H9 (cell line): ENCODE measurements at regions not wholly inside any gene's neighbourhood (a gene's known extent, or its start where the extent isn't known, plus 50 kb on each side); places are given as distances from the start of the nearest gene placed in this dataset.

Experiments used
- DNase-seq: peaks from one replicate; pipeline ENCODE4 v3.0.0-alpha.2; 2017
- H2AFZ ChIP-seq: one replicate; pipeline ENCODE4 v1.6.1; 2013; ENCODE audit warnings: mild to moderate bottlenecking, low read length, control low read depth, moderate library complexity
- H2AK5ac ChIP-seq: 2 replicates; pipeline ENCODE4 v1.6.1; 2013; ENCODE audit warnings: low read length, control low read depth, mixed read lengths; ENCODE audit not compliant: insufficient read length
- H2BK120ac ChIP-seq: one replicate; pipeline ENCODE4 v1.6.1; 2013; ENCODE audit warnings: low read depth, mild to moderate bottlenecking, low read length, control low read depth, inconsistent platforms; ENCODE audit not compliant: poor library complexity, severe bottlenecking
- H2BK12ac ChIP-seq: 2 replicates; pipeline ENCODE4 v1.6.1; 2013; ENCODE audit warnings: low read length, control low read depth, mixed read lengths, low read depth; ENCODE audit not compliant: insufficient read length
- H2BK15ac ChIP-seq: 2 replicates; pipeline ENCODE4 v1.6.1; 2013; ENCODE audit warnings: low read depth, low read length, control low read depth
- H2BK20ac ChIP-seq: one replicate; pipeline ENCODE4 v1.6.1; 2013; ENCODE audit warnings: low read depth, mild to moderate bottlenecking, low read length, control low read depth, inconsistent platforms; ENCODE audit not compliant: poor library complexity, severe bottlenecking
- H2BK5ac ChIP-seq: 2 replicates; pipeline ENCODE4 v1.6.1; 2013; ENCODE audit warnings: low read length, control low read depth, mixed read lengths; ENCODE audit not compliant: insufficient read length
- H3K14ac ChIP-seq: 2 replicates; pipeline ENCODE4 v1.6.1; 2013; ENCODE audit warnings: low read length, control low read depth; ENCODE audit not compliant: insufficient read depth
- H3K18ac ChIP-seq: 2 replicates; pipeline ENCODE4 v1.6.1; 2013; ENCODE audit warnings: low read depth, mild to moderate bottlenecking, mixed read lengths, low read length, control low read depth; ENCODE audit not compliant: insufficient read length
- H3K23ac ChIP-seq: 2 replicates; pipeline ENCODE4 v1.6.1; 2013; ENCODE audit warnings: low read length, control low read depth, mixed read lengths, low read depth; ENCODE audit not compliant: insufficient read length
- H3K23me2 ChIP-seq: 2 replicates; pipeline ENCODE4 v1.6.1; 2013; ENCODE audit warnings: low read depth, mild to moderate bottlenecking, mixed read lengths, low read length, control low read depth; ENCODE audit not compliant: insufficient read length, poor library complexity, severe bottlenecking
- H3K27ac ChIP-seq: 2 replicates; pipeline ENCODE4 v1.5.1; 2013; ENCODE audit warnings: low read length, control low read depth, mixed read lengths, low read depth; ENCODE audit not compliant: insufficient read length
- H3K27me3 ChIP-seq: 2 replicates; pipeline ENCODE4 v1.6.1; 2013; ENCODE audit warnings: low read length, control low read depth, inconsistent platforms; ENCODE audit not compliant: insufficient read depth
- H3K4ac ChIP-seq: 2 replicates; pipeline ENCODE4 v1.6.1; 2013; ENCODE audit warnings: low read depth, mild to moderate bottlenecking, control low read depth, inconsistent platforms, low read length, moderate library complexity
- H3K4me1 ChIP-seq: 2 replicates; pipeline ENCODE4 v1.6.1; 2013; ENCODE audit warnings: low read length, control low read depth, inconsistent platforms; ENCODE audit not compliant: insufficient read depth
- H3K4me2 ChIP-seq: 2 replicates; pipeline ENCODE4 v1.6.1; 2013; ENCODE audit warnings: low read length, control low read depth, mixed read lengths; ENCODE audit not compliant: insufficient read length, insufficient read depth
- H3K56ac ChIP-seq: 2 replicates; pipeline ENCODE4 v1.6.1; 2013; ENCODE audit warnings: low read depth, mild to moderate bottlenecking, mixed read lengths, low read length, control low read depth; ENCODE audit not compliant: insufficient read length
- H3K79me1 ChIP-seq: 2 replicates; pipeline ENCODE4 v1.6.1; 2013; ENCODE audit warnings: low read depth, mild to moderate bottlenecking, moderate library complexity, low read length, control low read depth, inconsistent platforms; ENCODE audit not compliant: insufficient read depth, poor library complexity, severe bottlenecking
- H3K79me2 ChIP-seq: 2 replicates; pipeline ENCODE4 v1.6.1; 2013; ENCODE audit warnings: low read length, control low read depth, inconsistent platforms; ENCODE audit not compliant: insufficient read depth
- H3K9ac ChIP-seq: 2 replicates; pipeline ENCODE4 v1.6.1; 2013; ENCODE audit warnings: low read length, control low read depth, mixed read lengths; ENCODE audit not compliant: insufficient read length; ENCODE audit errors: extremely low read depth
- H3K9me3 ChIP-seq: one replicate; pipeline ENCODE4 v1.6.1; 2013; ENCODE audit warnings: low read depth, low read length, inconsistent platforms; ENCODE audit not compliant: control insufficient read depth
- H3T11ph ChIP-seq: one replicate; pipeline ENCODE4 v1.6.1; 2013; ENCODE audit warnings: mild to moderate bottlenecking, low read length, control low read depth, inconsistent platforms
- H4K20me1 ChIP-seq: one replicate; pipeline ENCODE4 v1.6.1; 2013; ENCODE audit not compliant: control insufficient read depth, insufficient read length, insufficient read depth
- H4K5ac ChIP-seq: 2 replicates; pipeline ENCODE4 v1.6.1; 2013; ENCODE audit warnings: low read depth, mild to moderate bottlenecking, mixed read lengths, low read length, control low read depth; ENCODE audit not compliant: insufficient read length
- H4K8ac ChIP-seq: replicated peaks from 2 replicates; pipeline ENCODE4 v1.6.1; 2013; ENCODE audit warnings: low read length, control low read depth, mixed read lengths, low read depth; ENCODE audit not compliant: insufficient read length
- H4K91ac ChIP-seq: 2 replicates; pipeline ENCODE4 v1.6.1; 2013; ENCODE audit warnings: low read depth, mild to moderate bottlenecking, moderate library complexity, mixed read lengths, low read length, control low read depth; ENCODE audit not compliant: insufficient read length
- H3K27ac Mint-ChIP-seq, 3 experiments: 2 replicates in 2 of 3; 3 replicates in 1 of 3; pipeline ENCODE4 v1.8.0; 2020 to 2021; ENCODE audit warnings: mixed read lengths in 3 of 3, mild to moderate bottlenecking in 1 of 3, moderate library complexity in 1 of 3
- H3K27me3 Mint-ChIP-seq: 2 replicates; pipeline ENCODE4 v1.8.0; 2021; ENCODE audit warnings: low read depth, mild to moderate bottlenecking, moderate library complexity, mixed read lengths
- H3K36me3 Mint-ChIP-seq, 3 experiments: 2 replicates in 2 of 3; 3 replicates in 1 of 3; pipeline ENCODE4 v1.8.0; 2020 to 2021; ENCODE audit warnings: low read depth in 3 of 3, mixed read lengths in 3 of 3; ENCODE audit not compliant: insufficient read depth in 1 of 3
- H3K4me1 Mint-ChIP-seq, 2 experiments: 2 replicates each; pipeline ENCODE4 v1.8.0; 2020; ENCODE audit warnings: mixed read lengths in 2 of 2
- H3K4me3 Mint-ChIP-seq, 2 experiments: 2 replicates in 1 of 2; 3 replicates in 1 of 2; pipeline ENCODE4 v1.8.0; 2020 to 2021; ENCODE audit warnings: mild to moderate bottlenecking in 2 of 2, mixed read lengths in 2 of 2, moderate library complexity in 1 of 2
- H3K9me3 Mint-ChIP-seq, 2 experiments: 2 replicates in 1 of 2; 3 replicates in 1 of 2; pipeline ENCODE4 v1.8.0; 2020; ENCODE audit warnings: mild to moderate bottlenecking in 2 of 2, mixed read lengths in 2 of 2, moderate library complexity in 1 of 2
- WGBS: extraction: QIAGEN DNeasy Blood & Tissue Kit; methylation state at CpG from one replicate; pipeline ENCODE4 v1.1.7; 2013; ENCODE audit warnings: missing lambda C conversion rate, low lambda C conversion rate, mixed read lengths; ENCODE audit not compliant: insufficient read length; ENCODE audit errors: extremely low coverage; 5-methylcytosine and 5-hydroxymethylcytosine counted together
- TF ChIP-seq, protein P1 (sequence below): fragments of 200-600 bp; sonication (generic); conservative IDR thresholded peaks from 3 replicates; pipeline ENCODE4 v1.8.0; 2021; ENCODE audit warnings: antibody characterized with exemption, mild to moderate bottlenecking

- Histone ChIP-seq H3K4ac (no peak overlapping the region), H2BK15ac (no peak overlapping the region), H3K27ac (no peak overlapping the region), H3K56ac (no peak overlapping the region), H3K9me3 (no peaks in the 10 kb centered on the region), H2BK20ac (no peak overlapping the region), H4K5ac (no peak overlapping the region), H2AFZ (no peak overlapping the region), H2BK120ac (no peak overlapping the region), H4K91ac (no peak overlapping the region), H3K79me1 (no peaks in the 10 kb centered on the region), H3K4me2 (no peak overlapping the region), H3K14ac (no peak overlapping the region), H3T11ph (no peak overlapping the region), H2AK5ac (no peak overlapping the region), H2BK12ac (no peak overlapping the region), H3K27me3 (no peaks in the 10 kb centered on the region), H2BK5ac (no peak overlapping the region), H3K23ac (no peak overlapping the region), H3K18ac (no peak overlapping the region), H3K4me1 (peaks cover 4% of the 10 kb centered on the region; the same call in 1 of the 2 replicates), H4K20me1 (no peaks in the 10 kb centered on the region), H3K23me2 (no peaks in the 10 kb centered on the region), H3K9ac (no peak overlapping the region), H3K79me2 (no peaks in the 10 kb centered on the region), H4K8ac (no peak overlapping the region)
- TF ChIP-seq, protein P1, sequence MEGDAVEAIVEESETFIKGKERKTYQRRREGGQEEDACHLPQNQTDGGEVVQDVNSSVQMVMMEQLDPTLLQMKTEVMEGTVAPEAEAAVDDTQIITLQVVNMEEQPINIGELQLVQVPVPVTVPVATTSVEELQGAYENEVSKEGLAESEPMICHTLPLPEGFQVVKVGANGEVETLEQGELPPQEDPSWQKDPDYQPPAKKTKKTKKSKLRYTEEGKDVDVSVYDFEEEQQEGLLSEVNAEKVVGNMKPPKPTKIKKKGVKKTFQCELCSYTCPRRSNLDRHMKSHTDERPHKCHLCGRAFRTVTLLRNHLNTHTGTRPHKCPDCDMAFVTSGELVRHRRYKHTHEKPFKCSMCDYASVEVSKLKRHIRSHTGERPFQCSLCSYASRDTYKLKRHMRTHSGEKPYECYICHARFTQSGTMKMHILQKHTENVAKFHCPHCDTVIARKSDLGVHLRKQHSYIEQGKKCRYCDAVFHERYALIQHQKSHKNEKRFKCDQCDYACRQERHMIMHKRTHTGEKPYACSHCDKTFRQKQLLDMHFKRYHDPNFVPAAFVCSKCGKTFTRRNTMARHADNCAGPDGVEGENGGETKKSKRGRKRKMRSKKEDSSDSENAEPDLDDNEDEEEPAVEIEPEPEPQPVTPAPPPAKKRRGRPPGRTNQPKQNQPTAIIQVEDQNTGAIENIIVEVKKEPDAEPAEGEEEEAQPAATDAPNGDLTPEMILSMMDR = no peak
- no peak overlapping the region for H3K27ac Mint-ChIP-seq
- no CpG with 5 or more reads among the region's 2 CpGs for WGBS
- DNase-seq = no peak
- no peaks in the 10 kb centered on the region for H3K27me3 Mint-ChIP-seq
- peaks cover 3 to 6% of the 10 kb centered on the region in 2 experiments for H3K4me1 Mint-ChIP-seq
- H3K36me3 Mint-ChIP-seq = no peaks in the 10 kb centered on the region
- H3K4me3 Mint-ChIP-seq = no peak overlapping the region
- H3K9me3 Mint-ChIP-seq = no peaks in the 10 kb centered on the region
Observed at GRCh38 chr2:12612671-12613070, 104.1 kb upstream of the TRIB2 start.
